ENCODE measurements at regions not wholly inside any gene's neighbourhood (a gene's known extent, or its start where the extent isn't known, plus 50 kb on each side); places are given as distances from the start of the nearest gene placed in this dataset.
"Not testable (repeated sequence)": the region's sequence is repeated elsewhere in the genome, so short reads cannot be mapped to it uniquely, and the experiment has no call there.

- no peak for FAIRE-seq
- Histone ChIP-seq H3K9me3 (ENCODE audit: control insufficient read depth in 2 of 2, insufficient read depth in 1 of 2, low read depth in 1 of 2, low read length in 1 of 2) (no peaks in the 10 kb centered on the region), H3K4me3 (ENCODE audit: low read depth in 1 of 3, low read length in 3 of 3) (no peak overlapping the region), H3K27me3 (ENCODE audit: control insufficient read depth in 3 of 3, insufficient read depth in 3 of 3, low read length in 3 of 3) (no peaks in the 10 kb centered on the region), H3K36me3 (ENCODE audit: control insufficient read depth in 3 of 3, insufficient read depth in 2 of 3, low read depth in 1 of 3, low read length in 3 of 3) (no peaks in the 10 kb centered on the region), H3K4me1 (ENCODE audit: control insufficient read depth in 3 of 3, insufficient read depth in 2 of 3, low read depth in 1 of 3, low read length in 2 of 3) (no peaks in the 10 kb centered on the region), H3K27ac (ENCODE audit: low read depth in 1 of 3, low read length in 2 of 3) (no peak overlapping the region)
- no peak for DNase-seq
Observed at GRCh38 chr5:42309865-42310264, 113.4 kb upstream of the GHR start.

DNA sequence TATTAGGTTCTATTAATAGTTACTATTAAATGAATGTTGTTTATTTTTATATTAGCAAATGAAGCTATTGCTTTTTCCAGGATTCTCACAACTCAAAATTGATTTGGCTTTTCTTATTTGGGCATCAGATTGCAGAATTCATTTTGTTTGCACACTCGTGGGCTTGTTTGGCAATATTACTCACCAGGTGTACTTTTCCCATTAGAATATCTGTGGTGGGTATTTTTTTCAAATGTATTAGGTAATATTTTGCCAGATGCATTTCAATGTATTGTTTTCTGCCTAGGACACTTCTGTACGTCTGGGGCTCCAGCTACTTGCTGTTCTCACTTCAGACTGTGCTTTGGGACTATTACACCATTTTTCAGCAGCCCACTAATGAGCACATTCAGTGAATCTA, 108.0 kb upstream of the GHR start:
- Histone ChIP-seq H3K9me3 (ENCODE audit: control insufficient read depth in 2 of 2, insufficient read depth in 1 of 2, low read depth in 1 of 2, low read length in 1 of 2) (peaks cover 0 to 17% of the 10 kb centered on the region in 2 donors), H3K4me3 (ENCODE audit: low read depth in 1 of 3, low read length in 3 of 3) (no peak overlapping the region), H3K4me1 (ENCODE audit: control insufficient read depth in 3 of 3, insufficient read depth in 2 of 3, low read depth in 1 of 3, low read length in 2 of 3) (no peaks in the 10 kb centered on the region), H3K27ac (ENCODE audit: low read depth in 1 of 3, low read length in 2 of 3) (no peak overlapping the region), H3K36me3 (ENCODE audit: control insufficient read depth in 3 of 3, insufficient read depth in 2 of 3, low read depth in 1 of 3, low read length in 3 of 3) (no peaks in the 10 kb centered on the region), H3K27me3 (ENCODE audit: control insufficient read depth in 3 of 3, insufficient read depth in 3 of 3, low read length in 3 of 3) (no peaks in the 10 kb centered on the region)
- WGBS, 3 donors: 10 to 43% (median 21%) methylated on average over 2 of the region's 2 CpGs
- DNase-seq (no peak), FAIRE-seq (no peak)

GRCh38 chr5:42317575-42317974, 105.7 kb upstream of the GHR start:
- no peaks in the 10 kb centered on the region for H3K4me1 ChIP-seq (ENCODE audit: control insufficient read depth in 3 of 3, insufficient read depth in 2 of 3, low read depth in 1 of 3, low read length in 2 of 3)
- no peak overlapping the region for H3K4me3 ChIP-seq (ENCODE audit: low read depth in 1 of 3, low read length in 3 of 3)
- H3K36me3 ChIP-seq (ENCODE audit: control insufficient read depth in 3 of 3, insufficient read depth in 2 of 3, low read depth in 1 of 3, low read length in 3 of 3): no peaks in the 10 kb centered on the region
- no peaks in the 10 kb centered on the region for H3K27me3 ChIP-seq (ENCODE audit: control insufficient read depth in 3 of 3, insufficient read depth in 3 of 3, low read length in 3 of 3)
- DNase-seq (no peak), FAIRE-seq (no peak)
- H3K27ac ChIP-seq (ENCODE audit: low read depth in 1 of 3, low read length in 2 of 3): no peak overlapping the region
- H3K9me3 ChIP-seq (ENCODE audit: control insufficient read depth in 2 of 2, insufficient read depth in 1 of 2, low read depth in 1 of 2, low read length in 1 of 2): peaks cover 0 to 19% of the 10 kb centered on the region in 2 donors
- 67 to 77% (median 72%) methylated on average over 2 of the region's 2 CpGs for WGBS, 3 donors

DNA sequence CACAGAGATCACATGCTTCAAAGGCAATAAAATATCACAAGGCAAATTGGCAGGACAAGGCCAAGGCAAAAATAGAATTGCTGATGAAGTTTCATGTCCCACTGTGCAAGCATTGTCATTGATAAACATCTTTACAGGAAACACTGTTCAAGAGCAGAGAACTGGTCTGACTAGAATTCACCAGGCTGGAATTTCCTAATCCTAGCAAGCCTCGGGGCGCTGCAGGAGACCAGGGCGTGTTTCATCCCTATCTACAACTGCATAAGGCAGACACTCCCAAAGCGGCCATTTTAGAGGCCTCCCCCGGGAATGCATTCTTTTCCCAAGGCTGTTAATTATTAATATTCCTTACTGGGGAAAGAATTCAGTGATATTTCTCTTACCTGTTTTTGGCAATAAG, 103.7 kb upstream of the GHR start:
- not testable (repeated sequence) for DNase-seq; H3K4me3 ChIP-seq (ENCODE audit: low read depth in 1 of 3, low read length in 3 of 3); H3K27me3 ChIP-seq (ENCODE audit: control insufficient read depth in 3 of 3, insufficient read depth in 3 of 3, low read length in 3 of 3); H3K27ac ChIP-seq (ENCODE audit: low read depth in 1 of 3, low read length in 2 of 3); H3K36me3 ChIP-seq (ENCODE audit: control insufficient read depth in 3 of 3, insufficient read depth in 2 of 3, low read depth in 1 of 3, low read length in 3 of 3); H3K4me1 ChIP-seq (ENCODE audit: control insufficient read depth in 3 of 3, insufficient read depth in 2 of 3, low read depth in 1 of 3, low read length in 2 of 3); FAIRE-seq
- peaks cover 0 to 19% of the 10 kb centered on the region in 2 donors for H3K9me3 ChIP-seq (ENCODE audit: control insufficient read depth in 2 of 2, insufficient read depth in 1 of 2, low read depth in 1 of 2, low read length in 1 of 2)
- WGBS, 3 donors: 66 to 80% (median 73%) methylated on average over 5 of the region's 5 CpGs

DNA sequence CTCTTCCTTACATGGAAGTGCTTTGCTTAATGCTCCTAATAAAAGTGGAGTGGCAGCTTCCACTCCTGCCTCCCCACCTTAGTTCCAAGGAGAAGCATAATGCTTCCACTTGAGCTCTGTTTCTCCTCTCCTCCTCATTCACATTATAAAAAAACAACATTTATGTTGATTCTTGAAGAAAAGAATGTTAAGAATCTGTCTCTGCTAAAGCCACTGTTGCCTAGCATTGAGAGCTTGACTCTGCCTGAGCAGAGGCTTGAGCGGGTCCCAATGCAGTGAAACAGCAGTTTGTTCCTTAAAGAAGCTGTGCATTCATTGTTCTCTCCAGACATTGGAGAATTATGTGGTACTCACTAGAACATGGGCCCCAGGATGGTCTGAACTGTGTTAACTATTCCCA, 101.5 kb upstream of the GHR start:
- DNase-seq: no peak
- WGBS, 3 donors: 46 to 70% (median 59%) methylated on average over 1 of the region's 1 CpG
- H3K36me3 ChIP-seq (ENCODE audit: control insufficient read depth in 3 of 3, insufficient read depth in 2 of 3, low read depth in 1 of 3, low read length in 3 of 3): no peaks in the 10 kb centered on the region
- no peaks in the 10 kb centered on the region for H3K4me1 ChIP-seq (ENCODE audit: control insufficient read depth in 3 of 3, insufficient read depth in 2 of 3, low read depth in 1 of 3, low read length in 2 of 3)
- H3K27ac ChIP-seq (ENCODE audit: low read depth in 1 of 3, low read length in 2 of 3): no peak overlapping the region
- no peaks in the 10 kb centered on the region for H3K27me3 ChIP-seq (ENCODE audit: control insufficient read depth in 3 of 3, insufficient read depth in 3 of 3, low read length in 3 of 3)
- no peak overlapping the region for H3K4me3 ChIP-seq (ENCODE audit: low read depth in 1 of 3, low read length in 3 of 3)
- peaks cover 0 to 19% of the 10 kb centered on the region in 2 donors for H3K9me3 ChIP-seq (ENCODE audit: control insufficient read depth in 2 of 2, insufficient read depth in 1 of 2, low read depth in 1 of 2, low read length in 1 of 2)
- FAIRE-seq: no peak

- WGBS, 3 donors: 89 to 95% (median 91%) methylated on average over 3 of the region's 3 CpGs
- Histone ChIP-seq H3K27ac (ENCODE audit: low read depth in 1 of 3, low read length in 2 of 3) (no peak overlapping the region), H3K27me3 (ENCODE audit: control insufficient read depth in 3 of 3, insufficient read depth in 3 of 3, low read length in 3 of 3) (no peaks in the 10 kb centered on the region), H3K4me3 (ENCODE audit: low read depth in 1 of 3, low read length in 3 of 3) (no peak overlapping the region), H3K9me3 (ENCODE audit: control insufficient read depth in 2 of 2, insufficient read depth in 1 of 2, low read depth in 1 of 2, low read length in 1 of 2) (peaks cover 2 to 25% of the 10 kb centered on the region in 2 donors), H3K36me3 (ENCODE audit: control insufficient read depth in 3 of 3, insufficient read depth in 2 of 3, low read depth in 1 of 3, low read length in 3 of 3) (no peaks in the 10 kb centered on the region), H3K4me1 (ENCODE audit: control insufficient read depth in 3 of 3, insufficient read depth in 2 of 3, low read depth in 1 of 3, low read length in 2 of 3) (no peaks in the 10 kb centered on the region)
- FAIRE-seq (no peak), DNase-seq (no peak)
Observed at GRCh38 chr5:42337143-42337542, 86.1 kb upstream of the GHR start.

- FAIRE-seq (no peak), DNase-seq (no peak)
- H3K27ac ChIP-seq (ENCODE audit: low read depth in 1 of 3, low read length in 2 of 3): no peak overlapping the region
- peaks cover 2 to 25% of the 10 kb centered on the region in 2 donors for H3K9me3 ChIP-seq (ENCODE audit: control insufficient read depth in 2 of 2, insufficient read depth in 1 of 2, low read depth in 1 of 2, low read length in 1 of 2)
- H3K36me3 ChIP-seq (ENCODE audit: control insufficient read depth in 3 of 3, insufficient read depth in 2 of 3, low read depth in 1 of 3, low read length in 3 of 3): no peaks in the 10 kb centered on the region
- H3K4me1 ChIP-seq (ENCODE audit: control insufficient read depth in 3 of 3, insufficient read depth in 2 of 3, low read depth in 1 of 3, low read length in 2 of 3): no peaks in the 10 kb centered on the region
- H3K27me3 ChIP-seq (ENCODE audit: control insufficient read depth in 3 of 3, insufficient read depth in 3 of 3, low read length in 3 of 3): no peaks in the 10 kb centered on the region
- no peak overlapping the region for H3K4me3 ChIP-seq (ENCODE audit: low read depth in 1 of 3, low read length in 3 of 3)
- WGBS, 3 donors: 79 to 87% (median 80%) methylated on average over 3 of the region's 3 CpGs
Observed at GRCh38 chr5:42337607-42338006, 85.6 kb upstream of the GHR start.

GRCh38 chr5:42338136-42338535, 85.1 kb upstream of the GHR start:
- H3K36me3 ChIP-seq (ENCODE audit: control insufficient read depth in 3 of 3, insufficient read depth in 2 of 3, low read depth in 1 of 3, low read length in 3 of 3): no peaks in the 10 kb centered on the region
- no peak overlapping the region for H3K27ac ChIP-seq (ENCODE audit: low read depth in 1 of 3, low read length in 2 of 3)
- 75 to 89% (median 83%) methylated on average over 1 of the region's 1 CpG for WGBS, 3 donors
- DNase-seq (no peak), FAIRE-seq (no peak)
- H3K4me3 ChIP-seq (ENCODE audit: low read depth in 1 of 3, low read length in 3 of 3): no peak overlapping the region
- peaks cover 2 to 25% of the 10 kb centered on the region in 2 donors for H3K9me3 ChIP-seq (ENCODE audit: control insufficient read depth in 2 of 2, insufficient read depth in 1 of 2, low read depth in 1 of 2, low read length in 1 of 2)
- no peaks in the 10 kb centered on the region for H3K27me3 ChIP-seq (ENCODE audit: control insufficient read depth in 3 of 3, insufficient read depth in 3 of 3, low read length in 3 of 3)
- no peaks in the 10 kb centered on the region for H3K4me1 ChIP-seq (ENCODE audit: control insufficient read depth in 3 of 3, insufficient read depth in 2 of 3, low read depth in 1 of 3, low read length in 2 of 3)

- H3K36me3 ChIP-seq (ENCODE audit: control insufficient read depth in 3 of 3, insufficient read depth in 2 of 3, low read depth in 1 of 3, low read length in 3 of 3): no peaks in the 10 kb centered on the region
- peaks cover 0 to 6% of the 10 kb centered on the region in 2 donors for H3K9me3 ChIP-seq (ENCODE audit: control insufficient read depth in 2 of 2, insufficient read depth in 1 of 2, low read depth in 1 of 2, low read length in 1 of 2)
- no peaks in the 10 kb centered on the region for H3K27me3 ChIP-seq (ENCODE audit: control insufficient read depth in 3 of 3, insufficient read depth in 3 of 3, low read length in 3 of 3)
- H3K27ac ChIP-seq (ENCODE audit: low read depth in 1 of 3, low read length in 2 of 3): no peak overlapping the region
- no peak overlapping the region for H3K4me3 ChIP-seq (ENCODE audit: low read depth in 1 of 3, low read length in 3 of 3)
- no peaks in the 10 kb centered on the region for H3K4me1 ChIP-seq (ENCODE audit: control insufficient read depth in 3 of 3, insufficient read depth in 2 of 3, low read depth in 1 of 3, low read length in 2 of 3)
- WGBS, 3 donors: 75 to 82% (median 78%) methylated on average over 1 of the region's 1 CpG
- DNase-seq (no peak), FAIRE-seq (no peak)
Observed at GRCh38 chr5:42349163-42349562, 74.1 kb upstream of the GHR start.

Data from small intestine (tissue), 7 donors.